WTC11 (cell line): ENCODE measurements at regions not wholly inside any gene's neighbourhood (a gene's known extent, or its start where the extent isn't known, plus 50 kb on each side); places are given as distances from the start of the nearest gene placed in this dataset.

Source experiments
- ATAC-seq: fragments of 200-7000 bp; cut with Tn5 transposase; 2 replicates; pipeline ENCODE4 v1.10.0; 2021; ENCODE audit warnings: mild to moderate bottlenecking, moderate library complexity
- CTCF ChIA-PET: fragments of 300-600 bp; sonication (Branson Sonifier 250); formaldehyde crosslinking; loops from one replicate; lab custom pipeline; 2021; ENCODE audit warnings: antibody characterized with exemption; lab: Charles Lee
- POLR2A ChIA-PET: fragments of 350-600 bp; sonication (Branson Sonifier 250); formaldehyde crosslinking; loops from one replicate; lab custom pipeline; 2021; ENCODE audit warnings: antibody characterized with exemption; lab: Charles Lee
- DNase-seq: peaks from one replicate; pipeline ENCODE4 v3.0.0; 2021; ENCODE audit warnings: low spot score
- H3K27ac Mint-ChIP-seq: 2 replicates; pipeline ENCODE4 v1.8.0; 2021; ENCODE audit warnings: mixed read lengths
- H3K27me3 Mint-ChIP-seq: 2 replicates; pipeline ENCODE4 v1.8.0; 2021; ENCODE audit warnings: low read depth, mild to moderate bottlenecking, moderate library complexity, mixed read lengths
- H3K36me3 Mint-ChIP-seq: 2 replicates; pipeline ENCODE4 v1.8.0; 2021; ENCODE audit warnings: mixed read lengths
- H3K4me1 Mint-ChIP-seq: 2 replicates; pipeline ENCODE4 v1.8.0; 2022; ENCODE audit warnings: mixed read lengths
- H3K4me3 Mint-ChIP-seq: 2 replicates; pipeline ENCODE4 v1.8.0; 2021; ENCODE audit warnings: mild to moderate bottlenecking, moderate library complexity, mixed read lengths
- H3K9me3 Mint-ChIP-seq: 2 replicates; pipeline ENCODE4 v1.8.0; 2021; ENCODE audit warnings: mixed read lengths
- ATF1 ChIP-seq: sonication (generic); formaldehyde crosslinking; IDR thresholded peaks from 2 replicates; pipeline ENCODE4 v1.8.1; 2023; ENCODE audit warnings: mild to moderate bottlenecking, moderate library complexity, missing genetic modification reagents
- CBFB ChIP-seq: sonication (generic); formaldehyde crosslinking; IDR thresholded peaks from 2 replicates; pipeline ENCODE4 v1.8.1; 2022; ENCODE audit warnings: mild to moderate bottlenecking, low read depth, missing genetic modification reagents
- EMX1 ChIP-seq: fragments of 250-450 bp; sonication (Bioruptor Pico); IDR thresholded peaks from 2 replicates; pipeline ENCODE4 v1.8.0; 2021; ENCODE audit warnings: mild to moderate bottlenecking
- FOXP1 ChIP-seq: sonication (generic); formaldehyde crosslinking; IDR thresholded peaks from 2 replicates; pipeline ENCODE4 v1.8.0; 2022; ENCODE audit warnings: missing genetic modification reagents, mild to moderate bottlenecking, moderate library complexity, borderline replicate concordance
- GRHL2 ChIP-seq: fragments of 250-450 bp; sonication (Bioruptor Pico); IDR thresholded peaks from 2 replicates; pipeline ENCODE4 v1.8.0; 2022; ENCODE audit warnings: mild to moderate bottlenecking, moderate library complexity; ENCODE audit not compliant: insufficient replicate concordance, severe bottlenecking
- HMGA2 ChIP-seq: fragments of 250-450 bp; sonication (Bioruptor Pico); IDR thresholded peaks from 2 replicates; pipeline ENCODE4 v1.4.0; 2021; ENCODE audit warnings: mild to moderate bottlenecking, moderate library complexity
- IRF2 ChIP-seq: sonication (generic); formaldehyde crosslinking; IDR thresholded peaks from 2 replicates; pipeline ENCODE4 v1.8.0; 2022; ENCODE audit warnings: low read depth, missing genetic modification reagents, borderline replicate concordance
- JAZF1 ChIP-seq: fragments of 250-450 bp; sonication (Bioruptor Pico); IDR thresholded peaks from 2 replicates; pipeline ENCODE4 v1.9.0; 2021; ENCODE audit warnings: moderate library complexity, mild to moderate bottlenecking, inconsistent platforms
- KAT7 ChIP-seq: sonication (generic); formaldehyde crosslinking; IDR thresholded peaks from 2 replicates; pipeline ENCODE4 v1.8.1; 2023; ENCODE audit warnings: missing genetic modification reagents, mild to moderate bottlenecking, borderline replicate concordance
- NFATC4 ChIP-seq: fragments of 250-450 bp; sonication (Bioruptor Pico); IDR thresholded peaks from 2 replicates; pipeline ENCODE4 v1.9.0; 2021; ENCODE audit warnings: mild to moderate bottlenecking
- SMAD4 ChIP-seq: sonication (generic); formaldehyde crosslinking; IDR thresholded peaks from 2 replicates; pipeline ENCODE4 v1.8.0; 2022; ENCODE audit warnings: mild to moderate bottlenecking, missing genetic modification reagents
- SP1 ChIP-seq: sonication (generic); formaldehyde crosslinking; conservative IDR thresholded peaks from 2 replicates; pipeline ENCODE4 v1.8.1; 2022; ENCODE audit warnings: missing genetic modification reagents
- TCF7 ChIP-seq: sonication (generic); formaldehyde crosslinking; IDR thresholded peaks from 2 replicates; pipeline ENCODE4 v1.8.0; 2022; ENCODE audit warnings: mild to moderate bottlenecking, low read depth, missing genetic modification reagents, moderate library complexity
- TP53 ChIP-seq: sonication (generic); formaldehyde crosslinking; IDR thresholded peaks from 2 replicates; pipeline ENCODE4 v1.8.1; 2023; ENCODE audit warnings: mild to moderate bottlenecking, missing genetic modification reagents
- ZNF423 ChIP-seq: fragments of 250-450 bp; sonication (Bioruptor Pico); IDR thresholded peaks from 2 replicates; pipeline ENCODE4 v2.1.2; 2022; ENCODE audit warnings: mild to moderate bottlenecking, moderate library complexity
- TF ChIP-seq, protein P1 (sequence below): fragments of 250-450 bp; sonication (Bioruptor Pico); IDR thresholded peaks from 2 replicates; pipeline ENCODE4 v1.9.0; 2021; ENCODE audit warnings: mild to moderate bottlenecking
- TF ChIP-seq, protein P2 (sequence below): sonication (generic); formaldehyde crosslinking; IDR thresholded peaks from 2 replicates; pipeline ENCODE4 v1.8.0; 2023; ENCODE audit warnings: mild to moderate bottlenecking, missing genetic modification reagents
- TF ChIP-seq, protein P3 (sequence below): sonication (generic); formaldehyde crosslinking; IDR thresholded peaks from 2 replicates; pipeline ENCODE4 v1.8.0; 2023; ENCODE audit warnings: missing genetic modification reagents
- TF ChIP-seq, protein P4 (sequence below): sonication (generic); formaldehyde crosslinking; IDR thresholded peaks from 2 replicates; pipeline ENCODE4 v1.8.0; 2022; ENCODE audit warnings: mild to moderate bottlenecking, missing genetic modification reagents
- TF ChIP-seq, protein P5 (sequence below): sonication (generic); formaldehyde crosslinking; IDR thresholded peaks from 2 replicates; pipeline ENCODE4 v1.8.0; 2022; ENCODE audit warnings: mild to moderate bottlenecking, missing genetic modification reagents

DNA sequence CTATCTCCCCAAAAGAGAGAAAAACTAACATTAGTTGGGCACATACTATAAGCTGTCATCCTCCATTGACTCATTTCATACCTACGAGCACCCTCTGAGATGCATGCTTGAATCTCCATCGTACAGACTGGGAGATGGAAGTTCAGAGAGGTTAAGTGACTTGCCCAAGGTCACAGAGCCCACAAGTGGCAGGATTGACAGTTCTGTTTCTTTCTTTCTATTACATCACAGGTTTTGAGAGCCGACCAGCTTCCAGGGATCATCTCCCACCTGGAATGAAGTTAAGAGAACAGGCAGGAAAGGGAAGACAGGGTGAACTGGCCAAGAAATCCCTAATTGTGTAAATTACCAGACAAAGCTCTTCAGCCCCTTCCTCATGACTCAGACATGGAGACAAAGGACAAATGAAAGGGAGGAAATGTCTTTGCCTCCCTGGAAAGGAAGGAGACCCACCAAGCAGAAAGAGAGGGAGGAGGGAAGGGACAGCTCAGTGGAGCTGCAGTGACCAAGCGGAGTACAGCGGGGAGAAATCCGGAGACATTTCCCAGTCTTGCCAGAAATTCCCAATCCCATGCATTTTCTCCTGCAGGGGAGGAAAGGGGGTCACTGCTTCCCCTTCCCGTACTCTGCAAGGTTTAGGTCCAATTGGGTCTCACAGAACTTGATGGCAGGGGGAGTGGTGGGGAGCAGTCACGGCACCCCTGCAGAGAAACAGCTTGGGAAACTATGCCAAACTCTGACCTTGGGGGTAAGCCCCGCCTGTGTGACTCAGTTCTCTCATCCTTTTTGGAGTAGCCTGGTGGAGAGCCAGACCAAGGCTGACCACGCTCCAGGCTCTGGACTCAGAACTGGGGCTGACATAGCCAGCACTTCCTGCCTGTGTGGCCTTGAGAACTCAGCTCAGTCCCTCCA lies 154.3 kb downstream of the ANKRD60 start (continued):
- TF ChIP-seq, protein P1, sequence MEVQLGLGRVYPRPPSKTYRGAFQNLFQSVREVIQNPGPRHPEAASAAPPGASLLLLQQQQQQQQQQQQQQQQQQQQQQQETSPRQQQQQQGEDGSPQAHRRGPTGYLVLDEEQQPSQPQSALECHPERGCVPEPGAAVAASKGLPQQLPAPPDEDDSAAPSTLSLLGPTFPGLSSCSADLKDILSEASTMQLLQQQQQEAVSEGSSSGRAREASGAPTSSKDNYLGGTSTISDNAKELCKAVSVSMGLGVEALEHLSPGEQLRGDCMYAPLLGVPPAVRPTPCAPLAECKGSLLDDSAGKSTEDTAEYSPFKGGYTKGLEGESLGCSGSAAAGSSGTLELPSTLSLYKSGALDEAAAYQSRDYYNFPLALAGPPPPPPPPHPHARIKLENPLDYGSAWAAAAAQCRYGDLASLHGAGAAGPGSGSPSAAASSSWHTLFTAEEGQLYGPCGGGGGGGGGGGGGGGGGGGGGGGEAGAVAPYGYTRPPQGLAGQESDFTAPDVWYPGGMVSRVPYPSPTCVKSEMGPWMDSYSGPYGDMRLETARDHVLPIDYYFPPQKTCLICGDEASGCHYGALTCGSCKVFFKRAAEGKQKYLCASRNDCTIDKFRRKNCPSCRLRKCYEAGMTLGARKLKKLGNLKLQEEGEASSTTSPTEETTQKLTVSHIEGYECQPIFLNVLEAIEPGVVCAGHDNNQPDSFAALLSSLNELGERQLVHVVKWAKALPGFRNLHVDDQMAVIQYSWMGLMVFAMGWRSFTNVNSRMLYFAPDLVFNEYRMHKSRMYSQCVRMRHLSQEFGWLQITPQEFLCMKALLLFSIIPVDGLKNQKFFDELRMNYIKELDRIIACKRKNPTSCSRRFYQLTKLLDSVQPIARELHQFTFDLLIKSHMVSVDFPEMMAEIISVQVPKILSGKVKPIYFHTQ = no peak

DNA sequence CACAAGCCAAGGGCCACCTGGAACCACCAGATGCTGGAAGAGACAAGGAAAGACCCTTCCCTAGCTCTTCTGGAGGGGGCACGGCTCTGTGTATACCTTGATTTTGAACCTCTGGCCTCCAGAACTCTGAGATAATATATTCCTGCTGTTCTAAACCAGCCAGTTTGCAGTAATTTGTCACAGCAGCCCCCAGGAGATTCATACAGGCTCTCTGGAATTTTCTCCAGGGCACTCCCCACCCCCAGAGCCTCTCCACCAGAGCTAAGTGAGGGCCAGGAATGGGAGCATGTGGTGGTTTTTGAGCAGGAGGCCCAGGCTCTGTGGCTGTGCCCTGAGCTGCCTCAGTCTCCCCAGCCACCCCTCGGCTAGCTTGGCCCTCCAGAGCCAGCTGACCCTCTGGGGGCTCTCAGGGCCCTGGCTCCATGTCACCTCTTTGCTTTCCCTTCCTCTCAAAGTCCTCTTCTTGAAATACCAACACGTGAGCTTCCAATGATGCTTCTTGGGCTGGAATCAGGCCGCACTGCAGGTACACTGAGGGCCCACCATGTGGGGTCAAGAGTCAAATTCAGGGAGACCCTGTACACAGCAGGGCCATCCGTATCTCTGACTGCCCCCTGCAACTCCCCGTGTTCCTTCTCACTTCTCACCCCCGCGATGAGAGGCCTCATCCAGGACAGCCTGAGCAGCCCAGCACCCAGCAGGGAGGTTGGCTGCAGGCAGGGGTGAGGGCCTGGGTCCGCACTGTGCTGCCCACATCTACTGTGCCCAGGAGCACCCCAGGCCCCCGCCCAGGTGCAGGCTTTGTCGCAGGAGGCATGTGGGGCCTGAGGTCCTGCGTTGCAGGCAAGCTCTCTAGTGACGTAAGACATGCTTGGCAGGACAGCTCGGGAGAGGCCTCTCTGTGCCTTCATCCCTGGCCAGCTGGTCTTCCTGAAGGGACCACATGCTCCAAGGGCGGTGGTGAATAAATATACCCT lies 155.5 kb downstream of the ANKRD60 start:
- ATAC-seq (no peak), DNase-seq (no peak)
- Mint-ChIP-seq H3K4me3 (no peak overlapping the region), H3K4me1 (peaks cover 9% of the 10 kb centered on the region), H3K27ac (no peak overlapping the region), H3K36me3 (no peaks in the 10 kb centered on the region), H3K9me3 (peaks cover 15% of the 10 kb centered on the region), H3K27me3 (peaks cover 2% of the 10 kb centered on the region)
- ChIA-PET CTCF (interaction anchor here (1.3 kb wide), 1 partner anchor 14 kb away, joined by 3 read pairs; no protein-coding TSS in a partner anchor), POLR2A (interaction anchor here (0.6 kb wide), 1 partner anchor 119 kb away, joined by 3 read pairs; no protein-coding TSS in a partner anchor)
- TF ChIP-seq ATF1 (CRISPR knock-in tag) (no peak), EMX1 (CRISPR knock-in tag) (no peak), SMAD4 (CRISPR knock-in tag) (no peak), KAT7 (no peak), NFATC4 (CRISPR knock-in tag) (no peak), SP1 (CRISPR knock-in tag) (no peak), ZNF423 (CRISPR knock-in tag) (no peak), FOXP1 (CRISPR knock-in tag) (no peak), CBFB (no peak), HMGA2 (no peak), GRHL2 (no peak), IRF2 (CRISPR knock-in tag) (no peak)
- TF ChIP-seq, protein P2, sequence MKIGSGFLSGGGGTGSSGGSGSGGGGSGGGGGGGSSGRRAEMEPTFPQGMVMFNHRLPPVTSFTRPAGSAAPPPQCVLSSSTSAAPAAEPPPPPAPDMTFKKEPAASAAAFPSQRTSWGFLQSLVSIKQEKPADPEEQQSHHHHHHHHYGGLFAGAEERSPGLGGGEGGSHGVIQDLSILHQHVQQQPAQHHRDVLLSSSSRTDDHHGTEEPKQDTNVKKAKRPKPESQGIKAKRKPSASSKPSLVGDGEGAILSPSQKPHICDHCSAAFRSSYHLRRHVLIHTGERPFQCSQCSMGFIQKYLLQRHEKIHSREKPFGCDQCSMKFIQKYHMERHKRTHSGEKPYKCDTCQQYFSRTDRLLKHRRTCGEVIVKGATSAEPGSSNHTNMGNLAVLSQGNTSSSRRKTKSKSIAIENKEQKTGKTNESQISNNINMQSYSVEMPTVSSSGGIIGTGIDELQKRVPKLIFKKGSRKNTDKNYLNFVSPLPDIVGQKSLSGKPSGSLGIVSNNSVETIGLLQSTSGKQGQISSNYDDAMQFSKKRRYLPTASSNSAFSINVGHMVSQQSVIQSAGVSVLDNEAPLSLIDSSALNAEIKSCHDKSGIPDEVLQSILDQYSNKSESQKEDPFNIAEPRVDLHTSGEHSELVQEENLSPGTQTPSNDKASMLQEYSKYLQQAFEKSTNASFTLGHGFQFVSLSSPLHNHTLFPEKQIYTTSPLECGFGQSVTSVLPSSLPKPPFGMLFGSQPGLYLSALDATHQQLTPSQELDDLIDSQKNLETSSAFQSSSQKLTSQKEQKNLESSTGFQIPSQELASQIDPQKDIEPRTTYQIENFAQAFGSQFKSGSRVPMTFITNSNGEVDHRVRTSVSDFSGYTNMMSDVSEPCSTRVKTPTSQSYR (CRISPR knock-in tag) = no peak

DNA sequence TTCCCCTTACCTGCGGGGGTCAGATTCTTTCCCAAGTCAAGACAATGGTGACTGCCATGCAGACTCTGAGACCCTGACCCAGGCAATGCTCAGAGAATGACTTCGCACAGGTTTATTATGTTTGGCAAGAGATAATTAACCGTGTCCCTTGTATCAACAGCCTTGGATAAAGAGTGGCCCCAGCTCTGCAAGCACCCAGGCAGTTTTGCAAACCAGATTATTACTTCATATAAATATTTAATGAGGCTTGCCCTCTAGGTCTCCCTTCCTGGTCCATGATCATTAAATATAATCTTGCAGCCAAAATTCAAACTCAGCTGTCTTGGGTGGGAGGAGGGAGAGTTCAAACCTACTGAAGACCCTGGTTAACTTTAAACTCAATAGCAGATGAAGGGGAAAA lies 156.5 kb downstream of the ANKRD60 start:
- ATAC-seq (no peak), DNase-seq (no peak)
- Mint-ChIP-seq H3K36me3 (no peaks in the 10 kb centered on the region), H3K27me3 (peaks cover 2% of the 10 kb centered on the region), H3K27ac (no peak overlapping the region), H3K9me3 (peaks cover 6% of the 10 kb centered on the region), H3K4me1 (peaks cover 9% of the 10 kb centered on the region), H3K4me3 (no peak overlapping the region)
- TF ChIP-seq TP53 (CRISPR knock-in tag) = no peak
- TF ChIP-seq TCF7 (CRISPR knock-in tag) = no peak
- no peak for TF ChIP-seq JAZF1 (CRISPR knock-in tag)
- TF ChIP-seq, protein P3, sequence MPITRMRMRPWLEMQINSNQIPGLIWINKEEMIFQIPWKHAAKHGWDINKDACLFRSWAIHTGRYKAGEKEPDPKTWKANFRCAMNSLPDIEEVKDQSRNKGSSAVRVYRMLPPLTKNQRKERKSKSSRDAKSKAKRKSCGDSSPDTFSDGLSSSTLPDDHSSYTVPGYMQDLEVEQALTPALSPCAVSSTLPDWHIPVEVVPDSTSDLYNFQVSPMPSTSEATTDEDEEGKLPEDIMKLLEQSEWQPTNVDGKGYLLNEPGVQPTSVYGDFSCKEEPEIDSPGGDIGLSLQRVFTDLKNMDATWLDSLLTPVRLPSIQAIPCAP (CRISPR knock-in tag) = no peak
- TF ChIP-seq, protein P4, sequence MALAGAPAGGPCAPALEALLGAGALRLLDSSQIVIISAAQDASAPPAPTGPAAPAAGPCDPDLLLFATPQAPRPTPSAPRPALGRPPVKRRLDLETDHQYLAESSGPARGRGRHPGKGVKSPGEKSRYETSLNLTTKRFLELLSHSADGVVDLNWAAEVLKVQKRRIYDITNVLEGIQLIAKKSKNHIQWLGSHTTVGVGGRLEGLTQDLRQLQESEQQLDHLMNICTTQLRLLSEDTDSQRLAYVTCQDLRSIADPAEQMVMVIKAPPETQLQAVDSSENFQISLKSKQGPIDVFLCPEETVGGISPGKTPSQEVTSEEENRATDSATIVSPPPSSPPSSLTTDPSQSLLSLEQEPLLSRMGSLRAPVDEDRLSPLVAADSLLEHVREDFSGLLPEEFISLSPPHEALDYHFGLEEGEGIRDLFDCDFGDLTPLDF (CRISPR knock-in tag) = no peak
- TF ChIP-seq, protein P5, sequence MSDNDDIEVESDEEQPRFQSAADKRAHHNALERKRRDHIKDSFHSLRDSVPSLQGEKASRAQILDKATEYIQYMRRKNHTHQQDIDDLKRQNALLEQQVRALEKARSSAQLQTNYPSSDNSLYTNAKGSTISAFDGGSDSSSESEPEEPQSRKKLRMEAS (CRISPR knock-in tag) = no peak
- POLR2A ChIA-PET = no interaction called here
- CTCF ChIA-PET = no interaction called here
